ENCODE measurements at regions not wholly inside any gene's neighbourhood (a gene's known extent, or its start where the extent isn't known, plus 50 kb on each side); places are given as distances from the start of the nearest gene placed in this dataset.

DNA sequence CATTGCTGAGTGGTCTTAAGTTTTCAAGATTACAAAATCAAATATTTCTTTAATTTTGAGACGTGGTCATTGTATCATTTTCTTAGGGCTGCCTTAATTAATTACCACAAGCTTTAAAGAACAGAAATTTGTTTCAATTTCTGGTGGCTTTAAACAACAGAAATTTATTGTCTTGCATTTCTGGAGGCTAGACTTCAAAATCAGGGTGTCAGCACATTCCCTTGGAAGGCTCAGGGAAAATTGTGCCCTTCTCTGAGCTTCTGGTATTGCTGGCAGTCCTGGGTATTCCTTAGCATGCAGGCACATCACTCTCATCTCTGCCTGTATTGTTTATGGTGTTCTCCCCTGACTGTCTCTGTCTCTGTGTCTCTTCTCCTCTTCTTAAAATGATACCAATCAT lies 76.0 kb upstream of the PCSK2 start:
- TF ChIP-seq, protein P1, sequence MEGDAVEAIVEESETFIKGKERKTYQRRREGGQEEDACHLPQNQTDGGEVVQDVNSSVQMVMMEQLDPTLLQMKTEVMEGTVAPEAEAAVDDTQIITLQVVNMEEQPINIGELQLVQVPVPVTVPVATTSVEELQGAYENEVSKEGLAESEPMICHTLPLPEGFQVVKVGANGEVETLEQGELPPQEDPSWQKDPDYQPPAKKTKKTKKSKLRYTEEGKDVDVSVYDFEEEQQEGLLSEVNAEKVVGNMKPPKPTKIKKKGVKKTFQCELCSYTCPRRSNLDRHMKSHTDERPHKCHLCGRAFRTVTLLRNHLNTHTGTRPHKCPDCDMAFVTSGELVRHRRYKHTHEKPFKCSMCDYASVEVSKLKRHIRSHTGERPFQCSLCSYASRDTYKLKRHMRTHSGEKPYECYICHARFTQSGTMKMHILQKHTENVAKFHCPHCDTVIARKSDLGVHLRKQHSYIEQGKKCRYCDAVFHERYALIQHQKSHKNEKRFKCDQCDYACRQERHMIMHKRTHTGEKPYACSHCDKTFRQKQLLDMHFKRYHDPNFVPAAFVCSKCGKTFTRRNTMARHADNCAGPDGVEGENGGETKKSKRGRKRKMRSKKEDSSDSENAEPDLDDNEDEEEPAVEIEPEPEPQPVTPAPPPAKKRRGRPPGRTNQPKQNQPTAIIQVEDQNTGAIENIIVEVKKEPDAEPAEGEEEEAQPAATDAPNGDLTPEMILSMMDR (optimal IDR thresholded peaks at IDR 0.05 in 1 of 3, IDR thresholded peaks at IDR 0.05 in 1 of 3, conservative IDR thresholded peaks at IDR 0.05 in 1 of 3; ENCODE audit: extremely low read depth in 1 of 3, insufficient read depth in 2 of 3, low read length in 3 of 3) = no peak
- no peak for TF ChIP-seq EZH2 (IDR thresholded peaks at IDR 0.05; ENCODE audit: low read length)

All from keratinocyte (primary cell).